ENCODE measurements at regions not wholly inside any gene's neighbourhood (a gene's known extent, or its start where the extent isn't known, plus 50 kb on each side); places are given as distances from the start of the nearest gene placed in this dataset.

DNA sequence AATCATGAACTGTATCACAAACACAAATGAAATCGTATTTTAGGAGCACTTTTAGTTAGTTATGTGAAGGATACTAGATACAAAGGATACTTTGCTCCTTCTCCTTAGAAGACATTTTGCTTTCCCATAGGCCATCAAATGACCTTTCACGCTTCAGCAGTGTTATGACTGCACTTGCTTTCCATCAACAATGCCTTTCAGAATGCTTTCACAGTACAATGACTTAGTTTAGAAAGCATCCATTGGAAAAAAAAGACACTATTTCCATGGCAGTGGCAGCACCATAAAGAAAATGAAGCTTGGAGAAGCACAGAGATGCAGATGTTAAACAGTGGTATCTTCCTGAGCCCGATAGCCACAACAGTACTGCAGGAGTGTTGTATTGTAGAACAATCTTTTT lies 203.9 kb downstream of the PCSK1 start:
- Histone ChIP-seq H3K27ac (no peak overlapping the region), H3K36me3 (no peaks in the 10 kb centered on the region), H3K27me3 (no peaks in the 10 kb centered on the region), H3K4me3 (no peak overlapping the region), H3K9me3 (replicated peaks) (no peaks in the 10 kb centered on the region), H3K4me1 (peaks cover 10% of the 10 kb centered on the region; the same call in 1 of the 2 replicates)
- no peak for DNase-seq

GRCh38 chr5:96228408-96228807 lies 204.6 kb downstream of the PCSK1 start:
- no peak overlapping the region for H3K4me3 ChIP-seq
- H3K4me1 ChIP-seq = peaks cover 10% of the 10 kb centered on the region; the same call in 1 of the 2 replicates
- DNase-seq = no peak
- H3K27me3 ChIP-seq = no peaks in the 10 kb centered on the region
- H3K27ac ChIP-seq = no peak overlapping the region
- H3K36me3 ChIP-seq = no peaks in the 10 kb centered on the region
- no peaks in the 10 kb centered on the region for H3K9me3 ChIP-seq (replicated peaks)

DNA sequence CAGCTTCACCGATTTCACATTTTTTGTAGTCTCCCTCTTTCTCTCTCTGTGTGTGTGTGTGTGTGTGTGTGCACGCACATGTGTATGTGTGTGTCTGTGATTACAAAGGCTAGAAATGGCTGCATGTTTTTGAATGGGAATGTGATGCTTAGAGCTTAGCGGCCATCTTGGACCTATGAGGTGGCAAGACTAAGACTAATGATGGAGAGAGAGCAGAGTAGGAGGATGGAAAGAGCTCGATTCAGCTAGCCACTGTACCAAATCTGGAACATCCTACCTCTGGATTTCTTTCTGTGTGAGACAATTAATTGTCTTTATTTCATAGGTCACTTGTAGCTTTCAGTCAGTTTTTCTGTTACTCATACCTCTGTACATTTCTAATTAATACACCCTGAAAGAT lies 205.1 kb downstream of the PCSK1 start:
- Histone ChIP-seq H3K9me3 (replicated peaks) (no peaks in the 10 kb centered on the region), H3K4me1 (peaks cover 10% of the 10 kb centered on the region; the same call in 1 of the 2 replicates), H3K4me3 (no peak overlapping the region), H3K27me3 (no peaks in the 10 kb centered on the region), H3K36me3 (no peaks in the 10 kb centered on the region), H3K27ac (peak overlapping the region; percentile 68)
- no peak for DNase-seq

DNA sequence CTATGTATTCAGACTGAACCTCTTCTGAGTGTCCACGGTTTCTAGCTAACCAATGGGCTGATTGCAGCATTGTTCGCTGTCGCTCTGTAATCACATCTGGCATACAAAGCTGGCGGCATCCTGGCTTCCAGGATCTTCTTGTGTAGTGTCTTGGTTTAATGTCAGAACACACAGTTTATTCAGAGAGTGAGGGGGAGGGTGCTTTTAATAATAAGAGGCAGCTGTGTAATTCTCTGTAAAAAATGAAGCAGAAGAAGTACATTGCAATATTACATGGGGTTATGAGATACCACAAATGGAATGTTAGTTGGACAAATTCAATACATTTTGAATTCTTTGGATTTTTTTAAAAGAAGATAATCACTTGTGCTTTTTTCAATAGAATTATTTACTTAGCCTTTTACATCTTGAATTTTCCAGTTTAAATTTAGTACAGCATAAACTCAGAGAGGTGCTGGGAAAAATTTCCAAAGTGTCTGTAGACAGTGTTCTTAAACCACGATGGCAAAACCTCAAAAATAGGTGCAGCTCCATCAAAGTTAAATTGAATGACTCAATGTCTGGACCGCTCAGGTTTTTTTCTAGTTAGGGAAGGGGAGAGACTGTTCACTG lies 206.0 kb downstream of the PCSK1 start:
- Histone ChIP-seq H3K36me3 (no peaks in the 10 kb centered on the region), H3K4me1 (peaks cover 10% of the 10 kb centered on the region; the same call in 1 of the 2 replicates), H3K9me3 (replicated peaks) (no peaks in the 10 kb centered on the region), H3K27ac (peak overlapping the region; percentile 68), H3K4me3 (peak overlapping the region; percentile 29), H3K27me3 (no peaks in the 10 kb centered on the region)
- peak; percentile 45 to 52 for DNase-seq

GRCh38 chr5:96222129-96222528 lies 210.9 kb downstream of the PCSK1 start:
- no peak for DNase-seq
- no peak overlapping the region for H3K27ac ChIP-seq
- H3K9me3 ChIP-seq (replicated peaks) = no peaks in the 10 kb centered on the region
- H3K4me3 ChIP-seq = no peak overlapping the region
- no peaks in the 10 kb centered on the region for H3K27me3 ChIP-seq
- no peaks in the 10 kb centered on the region for H3K36me3 ChIP-seq
- H3K4me1 ChIP-seq = peaks cover 3% of the 10 kb centered on the region; the same call in 1 of the 2 replicates

GRCh38 chr5:96220610-96221390 lies 212.2 kb downstream of the PCSK1 start:
- Histone ChIP-seq H3K36me3 (no peaks in the 10 kb centered on the region), H3K9me3 (replicated peaks) (no peaks in the 10 kb centered on the region), H3K27me3 (no peaks in the 10 kb centered on the region), H3K4me3 (no peak overlapping the region), H3K4me1 (no peaks in the 10 kb centered on the region), H3K27ac (no peak overlapping the region)
- DNase-seq = no peak

DNA sequence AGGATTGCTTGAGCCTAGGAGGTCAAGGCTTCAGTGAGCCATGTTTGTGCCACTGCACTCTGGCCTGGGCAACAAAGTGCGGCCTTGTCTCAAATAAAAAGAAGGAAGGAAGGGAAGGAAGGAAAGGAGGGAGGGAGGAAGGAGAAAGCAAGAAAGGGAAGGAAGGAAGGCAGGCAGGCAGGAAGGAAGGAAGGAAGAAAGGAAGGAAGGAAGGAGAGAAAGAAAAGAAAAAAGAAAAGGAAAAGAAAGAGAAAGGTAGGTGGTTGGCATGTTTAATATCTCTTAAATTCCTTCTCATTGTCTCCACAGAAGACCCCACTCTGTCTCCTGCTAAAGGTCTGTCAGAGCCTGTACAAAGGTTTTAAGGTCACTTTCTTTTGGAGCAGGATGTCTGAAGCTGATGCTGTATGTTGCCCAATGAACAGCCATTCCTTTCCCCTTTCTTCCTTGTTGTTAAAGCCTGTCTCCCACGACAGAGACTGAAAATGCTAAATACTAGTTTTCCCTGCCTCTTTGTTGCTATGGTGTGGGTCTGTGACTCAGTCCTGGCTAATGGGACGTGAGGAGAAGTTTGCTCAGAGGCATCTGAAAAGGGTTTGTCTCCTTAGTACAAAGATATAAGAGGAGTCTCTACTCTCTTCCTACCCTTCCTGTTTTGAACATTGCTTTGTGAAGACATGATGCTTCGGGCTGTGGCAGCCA lies 213.3 kb downstream of the PCSK1 start:
- Histone ChIP-seq H3K36me3 (no peaks in the 10 kb centered on the region), H3K4me1 (no peaks in the 10 kb centered on the region), H3K9me3 (replicated peaks) (no peaks in the 10 kb centered on the region), H3K4me3 (no peak overlapping the region), H3K27ac (no peak overlapping the region), H3K27me3 (no peaks in the 10 kb centered on the region)
- DNase-seq = no peak

- Histone ChIP-seq H3K27ac (no peak overlapping the region), H3K9me3 (replicated peaks) (no peaks in the 10 kb centered on the region), H3K4me3 (no peak overlapping the region), H3K4me1 (no peaks in the 10 kb centered on the region), H3K27me3 (no peaks in the 10 kb centered on the region), H3K36me3 (no peaks in the 10 kb centered on the region)
- DNase-seq = no peak
Measured at GRCh38 chr5:96218653-96219052, 214.4 kb downstream of the PCSK1 start.

- no peaks in the 10 kb centered on the region for H3K9me3 ChIP-seq (replicated peaks)
- DNase-seq = no peak
- H3K4me1 ChIP-seq = no peaks in the 10 kb centered on the region
- no peaks in the 10 kb centered on the region for H3K27me3 ChIP-seq
- no peaks in the 10 kb centered on the region for H3K36me3 ChIP-seq
- H3K4me3 ChIP-seq = no peak overlapping the region
- H3K27ac ChIP-seq = no peak overlapping the region
Measured at GRCh38 chr5:96214442-96215197, 218.4 kb downstream of the PCSK1 start.

- no peak for DNase-seq
- Histone ChIP-seq H3K27me3 (no peaks in the 10 kb centered on the region), H3K27ac (no peak overlapping the region), H3K4me3 (no peak overlapping the region), H3K4me1 (no peaks in the 10 kb centered on the region), H3K9me3 (replicated peaks) (0 out of 2 replicates have a peak, but pooled peaks cover 2% of the 10 kb centered on the region), H3K36me3 (no peaks in the 10 kb centered on the region)
Measured at GRCh38 chr5:96209829-96210228, 223.2 kb downstream of the PCSK1 start.

DNA sequence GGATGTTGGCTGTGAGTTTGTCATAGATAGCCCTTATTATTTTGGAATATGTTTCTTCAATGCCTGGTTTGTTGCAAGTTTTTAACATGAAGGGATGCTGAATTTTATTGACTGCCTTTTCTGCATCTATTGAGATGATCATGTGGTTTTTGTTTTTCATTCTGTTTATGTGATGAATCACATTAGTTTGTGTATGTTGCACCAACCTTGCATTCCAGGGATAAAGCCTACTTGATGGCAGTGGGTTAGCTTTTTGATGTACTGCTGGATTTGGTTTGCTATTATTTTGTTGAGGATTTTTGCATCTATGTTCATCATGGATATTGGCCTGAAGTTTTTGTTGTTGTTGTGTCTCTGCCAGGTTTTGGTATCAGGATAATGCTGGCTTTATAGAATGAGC lies 225.6 kb downstream of the PCSK1 start:
- Histone ChIP-seq H3K4me3 (no peak overlapping the region), H3K27ac (no peak overlapping the region), H3K4me1 (no peaks in the 10 kb centered on the region), H3K9me3 (replicated peaks) (0 out of 2 replicates have a peak, but pooled peaks cover 2% of the 10 kb centered on the region), H3K27me3 (no peaks in the 10 kb centered on the region), H3K36me3 (no peaks in the 10 kb centered on the region)
- no peak for DNase-seq

- DNase-seq = no peak
- H3K27ac ChIP-seq = no peak overlapping the region
- 0 out of 2 replicates have a peak, but pooled peaks cover 2% of the 10 kb centered on the region for H3K9me3 ChIP-seq (replicated peaks)
- H3K4me1 ChIP-seq = no peaks in the 10 kb centered on the region
- no peaks in the 10 kb centered on the region for H3K27me3 ChIP-seq
- H3K4me3 ChIP-seq = no peak overlapping the region
- H3K36me3 ChIP-seq = no peaks in the 10 kb centered on the region
Measured at GRCh38 chr5:96203761-96204160, 229.3 kb downstream of the PCSK1 start.

DNA sequence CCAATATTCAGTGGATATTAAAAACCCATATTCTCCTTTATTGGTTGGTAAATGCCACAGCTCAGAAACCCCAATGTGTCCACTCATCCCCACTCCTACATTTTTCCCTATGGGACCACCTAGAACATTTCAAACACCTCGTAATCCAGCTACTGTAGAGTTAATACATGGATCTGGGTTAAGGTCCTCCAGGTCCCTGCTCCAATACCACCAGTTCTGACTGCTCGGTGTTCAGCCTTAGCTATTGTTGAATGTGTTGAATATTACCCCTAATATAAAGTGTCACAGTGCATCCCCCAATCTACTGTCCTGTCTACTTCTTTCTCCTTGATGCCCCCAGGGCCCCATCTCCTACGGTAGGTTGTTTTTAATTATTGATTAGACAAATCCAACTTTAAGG lies 231.5 kb downstream of the PCSK1 start:
- no peaks in the 10 kb centered on the region for H3K36me3 ChIP-seq
- no peaks in the 10 kb centered on the region for H3K4me1 ChIP-seq
- no peak overlapping the region for H3K4me3 ChIP-seq
- no peaks in the 10 kb centered on the region for H3K27me3 ChIP-seq
- no peak for DNase-seq
- H3K9me3 ChIP-seq (replicated peaks) = no peaks in the 10 kb centered on the region
- no peak overlapping the region for H3K27ac ChIP-seq

DNA sequence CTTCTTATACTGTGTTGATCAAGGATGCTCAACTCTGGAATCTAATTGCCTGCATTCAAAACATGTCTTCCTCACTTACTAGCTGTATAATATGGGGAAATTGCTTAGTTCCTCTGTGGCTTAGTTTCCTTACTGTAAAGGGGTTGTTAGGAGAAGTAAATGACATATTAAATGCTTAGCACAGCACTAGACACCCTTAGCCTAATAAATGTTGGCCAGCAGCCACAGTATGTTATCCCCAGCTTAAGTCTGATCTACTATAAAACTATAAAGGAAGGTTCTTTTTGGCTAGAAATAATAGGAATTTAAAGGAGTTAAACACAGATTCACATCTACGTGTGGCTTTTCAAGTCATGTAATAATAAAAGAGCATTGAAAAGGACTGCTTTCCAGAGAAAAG lies 232.4 kb downstream of the PCSK1 start:
- no peak for DNase-seq
- H3K4me3 ChIP-seq = no peak overlapping the region
- no peaks in the 10 kb centered on the region for H3K36me3 ChIP-seq
- no peak overlapping the region for H3K27ac ChIP-seq
- H3K27me3 ChIP-seq = no peaks in the 10 kb centered on the region
- no peaks in the 10 kb centered on the region for H3K9me3 ChIP-seq (replicated peaks)
- no peaks in the 10 kb centered on the region for H3K4me1 ChIP-seq

All from SJCRH30 (cell line).